Spleen (tissue), 7 donors: ENCODE measurements at regions not wholly inside any gene's neighbourhood (a gene's known extent, or its start where the extent isn't known, plus 50 kb on each side); places are given as distances from the start of the nearest gene placed in this dataset.

ENCODE experiments used
- POLR2A ChIP-seq, 3 donors: fragments of 450-650 bp; IDR thresholded peaks; one replicate each; pipeline ENCODE4 v1.5.1; 2017; ENCODE audit warnings: antibody characterized with exemption in 3 of 3, mild to moderate bottlenecking in 1 of 3
- TF ChIP-seq, protein P1 (sequence below), 11 experiments: fragments of 200-600 bp in 7 of 11; fragments of 450-650 bp in 4 of 11; sonication (generic) in 4 of 11; IDR thresholded peaks in 8 of 11; conservative IDR thresholded peaks in 3 of 11; 1 replicate in 7 of 11; 2 replicates in 4 of 11; pipeline versions ENCODE4 v1.4.0 to v1.8.0; 2016 to 2021; ENCODE audit warnings: antibody characterized with exemption in 11 of 11, inconsistent platforms in 4 of 11, mild to moderate bottlenecking in 1 of 11
- donor health status: DM: no; HTN: no; CAD: no; lungs with moderate emphysema.
- donor health status: DM: no; HTN: no; CAD: no.
- donor health status: DM: no; HTN: no; CAD: no.

DNA sequence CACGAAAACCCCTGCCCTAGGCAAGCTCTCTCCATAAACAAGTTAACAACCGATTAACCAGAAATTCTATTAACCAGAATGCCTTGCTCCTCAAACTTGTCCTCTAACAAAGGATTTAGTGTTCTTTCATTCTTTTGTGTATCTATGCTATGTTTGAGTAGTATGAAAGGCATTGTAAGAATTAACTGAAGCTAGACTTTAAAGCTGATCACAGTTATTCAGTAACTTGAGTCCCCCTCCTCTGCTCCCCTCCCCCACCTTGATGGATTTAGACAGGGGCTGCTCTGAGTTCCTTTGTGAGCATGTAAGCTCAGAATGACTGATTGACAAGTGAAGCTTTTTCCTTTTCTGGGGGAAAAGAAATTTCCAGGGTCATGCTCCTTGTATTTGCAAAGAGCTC, 257.6 kb downstream of the TTLL7 start:
- no peak for TF ChIP-seq POLR2A (IDR thresholded peaks at IDR 0.05)
- TF ChIP-seq, protein P1, sequence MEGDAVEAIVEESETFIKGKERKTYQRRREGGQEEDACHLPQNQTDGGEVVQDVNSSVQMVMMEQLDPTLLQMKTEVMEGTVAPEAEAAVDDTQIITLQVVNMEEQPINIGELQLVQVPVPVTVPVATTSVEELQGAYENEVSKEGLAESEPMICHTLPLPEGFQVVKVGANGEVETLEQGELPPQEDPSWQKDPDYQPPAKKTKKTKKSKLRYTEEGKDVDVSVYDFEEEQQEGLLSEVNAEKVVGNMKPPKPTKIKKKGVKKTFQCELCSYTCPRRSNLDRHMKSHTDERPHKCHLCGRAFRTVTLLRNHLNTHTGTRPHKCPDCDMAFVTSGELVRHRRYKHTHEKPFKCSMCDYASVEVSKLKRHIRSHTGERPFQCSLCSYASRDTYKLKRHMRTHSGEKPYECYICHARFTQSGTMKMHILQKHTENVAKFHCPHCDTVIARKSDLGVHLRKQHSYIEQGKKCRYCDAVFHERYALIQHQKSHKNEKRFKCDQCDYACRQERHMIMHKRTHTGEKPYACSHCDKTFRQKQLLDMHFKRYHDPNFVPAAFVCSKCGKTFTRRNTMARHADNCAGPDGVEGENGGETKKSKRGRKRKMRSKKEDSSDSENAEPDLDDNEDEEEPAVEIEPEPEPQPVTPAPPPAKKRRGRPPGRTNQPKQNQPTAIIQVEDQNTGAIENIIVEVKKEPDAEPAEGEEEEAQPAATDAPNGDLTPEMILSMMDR (IDR thresholded peaks at IDR 0.05 in 8 of 11, conservative IDR thresholded peaks at IDR 0.05 in 3 of 11): no peak
